Loucy (cell line): ENCODE measurements at regions not wholly inside any gene's neighbourhood (a gene's known extent, or its start where the extent isn't known, plus 50 kb on each side); places are given as distances from the start of the nearest gene placed in this dataset.

ENCODE experiments used
- H2AFZ ChIP-seq: fragments of 200-600 bp; sonication (generic); 2 replicates; pipeline ENCODE4 v1.6.0; 2016; ENCODE audit warnings: antibody characterized with exemption, mild to moderate bottlenecking, low read length, moderate library complexity
- H3F3A ChIP-seq: fragments of 200-600 bp; 2 replicates; pipeline ENCODE4 v1.6.0; 2016; ENCODE audit warnings: antibody characterized with exemption, low read depth, mild to moderate bottlenecking
- H3K27me3 ChIP-seq: fragments of 200-600 bp; sonication (generic); 2 replicates; pipeline ENCODE4 v1.6.1; 2014; ENCODE audit warnings: low read length, mild to moderate bottlenecking; ENCODE audit not compliant: insufficient read depth, poor library complexity, severe bottlenecking
- H3K36me3 ChIP-seq: fragments of 200-600 bp; sonication (generic); 2 replicates; pipeline ENCODE4 v1.6.1; 2016; ENCODE audit warnings: low read length; ENCODE audit not compliant: insufficient read depth
- H3K4me1 ChIP-seq: fragments of 200-600 bp; sonication (generic); 2 replicates; pipeline ENCODE4 v1.5.1; 2014; ENCODE audit warnings: low read length, mild to moderate bottlenecking; ENCODE audit not compliant: insufficient read depth, poor library complexity, severe bottlenecking
- H3K4me2 ChIP-seq: fragments of 200-600 bp; sonication (generic); 2 replicates; pipeline ENCODE4 v1.6.0; 2014; ENCODE audit warnings: antibody characterized with exemption, low read length, low read depth, mild to moderate bottlenecking; ENCODE audit not compliant: poor library complexity, severe bottlenecking
- H3K4me3 ChIP-seq: fragments of 200-600 bp; sonication (generic); 2 replicates; pipeline ENCODE4 v1.5.1; 2014; ENCODE audit warnings: low read length, mild to moderate bottlenecking, mixed read lengths; ENCODE audit not compliant: poor library complexity, severe bottlenecking
- H3K79me2 ChIP-seq: fragments of 200-600 bp; sonication (generic); 2 replicates; pipeline ENCODE4 v1.6.1; 2014; ENCODE audit warnings: low read length; ENCODE audit not compliant: insufficient read depth
- H3K9ac ChIP-seq: fragments of 200-600 bp; sonication (generic); 2 replicates; pipeline ENCODE4 v1.6.0; 2014; ENCODE audit warnings: mild to moderate bottlenecking, low read depth, low read length, moderate library complexity; ENCODE audit not compliant: poor library complexity, severe bottlenecking
- H3K9me2 ChIP-seq: fragments of 200-600 bp; sonication (generic); replicated peaks from 2 replicates; pipeline ENCODE4 v1.6.1; 2016; ENCODE audit warnings: low read depth, low read length, mixed read lengths
- H3K9me3 ChIP-seq: fragments of 200-600 bp; sonication (generic); 2 replicates; pipeline ENCODE4 v1.6.1; 2014; ENCODE audit warnings: mild to moderate bottlenecking, antibody characterized with exemption, low read length, low read depth; ENCODE audit not compliant: insufficient read depth
- H4K20me1 ChIP-seq: fragments of 200-600 bp; sonication (generic); 2 replicates; pipeline ENCODE4 v1.6.0; 2014; ENCODE audit warnings: antibody characterized with exemption, low read length, mild to moderate bottlenecking; ENCODE audit not compliant: insufficient read depth, poor library complexity, severe bottlenecking
- EZH2phosphoT487 ChIP-seq: fragments of 200-600 bp; IDR thresholded peaks from 2 replicates; pipeline ENCODE4 v1.6.1; 2018; ENCODE audit warnings: antibody characterized with exemption, mild to moderate bottlenecking, moderate library complexity, borderline replicate concordance
- TF ChIP-seq, protein P1 (sequence below): fragments of 200-600 bp; sonication (generic); conservative IDR thresholded peaks from 2 replicates; pipeline ENCODE4 v1.5.1; 2014; ENCODE audit warnings: mild to moderate bottlenecking, antibody characterized with exemption, low read length

- Histone ChIP-seq H3K9me2 (no peaks in the 10 kb centered on the region), H3K36me3 (no peaks in the 10 kb centered on the region), H4K20me1 (no peaks in the 10 kb centered on the region), H3K4me2 (no peak overlapping the region), H3F3A (no peaks in the 10 kb centered on the region), H3K4me3 (no peak overlapping the region), H3K9me3 (no peaks in the 10 kb centered on the region), H3K4me1 (no peaks in the 10 kb centered on the region), H3K79me2 (no peaks in the 10 kb centered on the region), H3K27me3 (no peaks in the 10 kb centered on the region), H2AFZ (no peak overlapping the region), H3K9ac (no peak overlapping the region)
- TF ChIP-seq, protein P1, sequence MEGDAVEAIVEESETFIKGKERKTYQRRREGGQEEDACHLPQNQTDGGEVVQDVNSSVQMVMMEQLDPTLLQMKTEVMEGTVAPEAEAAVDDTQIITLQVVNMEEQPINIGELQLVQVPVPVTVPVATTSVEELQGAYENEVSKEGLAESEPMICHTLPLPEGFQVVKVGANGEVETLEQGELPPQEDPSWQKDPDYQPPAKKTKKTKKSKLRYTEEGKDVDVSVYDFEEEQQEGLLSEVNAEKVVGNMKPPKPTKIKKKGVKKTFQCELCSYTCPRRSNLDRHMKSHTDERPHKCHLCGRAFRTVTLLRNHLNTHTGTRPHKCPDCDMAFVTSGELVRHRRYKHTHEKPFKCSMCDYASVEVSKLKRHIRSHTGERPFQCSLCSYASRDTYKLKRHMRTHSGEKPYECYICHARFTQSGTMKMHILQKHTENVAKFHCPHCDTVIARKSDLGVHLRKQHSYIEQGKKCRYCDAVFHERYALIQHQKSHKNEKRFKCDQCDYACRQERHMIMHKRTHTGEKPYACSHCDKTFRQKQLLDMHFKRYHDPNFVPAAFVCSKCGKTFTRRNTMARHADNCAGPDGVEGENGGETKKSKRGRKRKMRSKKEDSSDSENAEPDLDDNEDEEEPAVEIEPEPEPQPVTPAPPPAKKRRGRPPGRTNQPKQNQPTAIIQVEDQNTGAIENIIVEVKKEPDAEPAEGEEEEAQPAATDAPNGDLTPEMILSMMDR = no peak
Observed at GRCh38 chr6:139821676-139822223, 447.3 kb upstream of the CITED2 start.

DNA sequence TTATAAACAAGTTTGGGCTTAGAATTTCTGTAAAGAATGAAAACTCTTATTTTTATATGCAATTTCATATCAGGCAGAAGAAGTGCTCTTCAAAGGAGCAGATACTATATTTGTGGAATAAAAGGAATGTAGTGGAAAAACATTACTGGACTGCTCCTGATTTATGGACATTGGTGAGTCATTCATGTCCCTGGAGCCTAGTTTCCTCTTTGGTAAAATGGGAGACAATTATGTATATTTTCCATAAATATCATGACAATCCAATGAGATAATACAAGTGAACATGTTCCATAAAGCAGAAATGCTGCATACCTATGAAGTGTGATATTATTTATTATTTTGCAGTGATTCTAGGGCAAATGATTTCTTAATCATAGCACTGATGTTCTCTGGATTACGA lies 445.8 kb upstream of the CITED2 start:
- TF ChIP-seq EZH2phosphoT487 = no peak
- TF ChIP-seq, protein P1 = no peak
- H3K36me3 ChIP-seq = no peaks in the 10 kb centered on the region
- H2AFZ ChIP-seq = no peak overlapping the region
- no peak overlapping the region for H3K9ac ChIP-seq
- H3K4me1 ChIP-seq = no peaks in the 10 kb centered on the region
- no peaks in the 10 kb centered on the region for H3K79me2 ChIP-seq
- H4K20me1 ChIP-seq = no peaks in the 10 kb centered on the region
- H3K9me3 ChIP-seq = no peaks in the 10 kb centered on the region
- H3K27me3 ChIP-seq = no peaks in the 10 kb centered on the region
- no peak overlapping the region for H3K4me2 ChIP-seq
- no peaks in the 10 kb centered on the region for H3F3A ChIP-seq
- H3K9me2 ChIP-seq = no peaks in the 10 kb centered on the region
- H3K4me3 ChIP-seq = no peak overlapping the region

- H3K9me2 ChIP-seq = no peaks in the 10 kb centered on the region
- TF ChIP-seq, protein P1 = no peak
- no peak for TF ChIP-seq EZH2phosphoT487
- no peak overlapping the region for H3K4me2 ChIP-seq
- no peaks in the 10 kb centered on the region for H3K9me3 ChIP-seq
- H3K9ac ChIP-seq = no peak overlapping the region
- H3K79me2 ChIP-seq = no peaks in the 10 kb centered on the region
- H3K36me3 ChIP-seq = no peaks in the 10 kb centered on the region
- H2AFZ ChIP-seq = no peak overlapping the region
- no peaks in the 10 kb centered on the region for H3F3A ChIP-seq
- H3K4me3 ChIP-seq = no peak overlapping the region
- H3K4me1 ChIP-seq = no peaks in the 10 kb centered on the region
- no peaks in the 10 kb centered on the region for H3K27me3 ChIP-seq
- no peaks in the 10 kb centered on the region for H4K20me1 ChIP-seq
Observed at GRCh38 chr6:139819776-139820175, 445.3 kb upstream of the CITED2 start.
